HUES48 (cell line): ENCODE measurements at regions not wholly inside any gene's neighbourhood (a gene's known extent, or its start where the extent isn't known, plus 50 kb on each side); places are given as distances from the start of the nearest gene placed in this dataset.
"Not testable (repeated sequence)": the region's sequence is repeated elsewhere in the genome, so short reads cannot be mapped to it uniquely, and the experiment has no call there.

Source experiments
- H3K27ac ChIP-seq: one replicate; pipeline ENCODE4 v1.7.0; 2013; ENCODE audit warnings: low read depth, low read length, inconsistent platforms
- H3K27me3 ChIP-seq: 2 replicates; pipeline ENCODE4 v1.6.1; 2013; ENCODE audit warnings: mild to moderate bottlenecking, low read length; ENCODE audit not compliant: control insufficient read depth, insufficient read depth
- H3K36me3 ChIP-seq: 2 replicates; pipeline ENCODE4 v1.6.1; 2013; ENCODE audit warnings: low read length; ENCODE audit not compliant: control insufficient read depth, insufficient read depth
- H3K4me1 ChIP-seq: 2 replicates; pipeline ENCODE4 v1.6.1; 2013; ENCODE audit warnings: mild to moderate bottlenecking, low read length; ENCODE audit not compliant: control insufficient read depth, insufficient read depth
- H3K4me3 ChIP-seq: 2 replicates; pipeline ENCODE4 v1.5.1; 2013; ENCODE audit warnings: mild to moderate bottlenecking, low read depth, low read length
- H3K9ac ChIP-seq: 2 replicates; pipeline ENCODE4 v1.6.1; 2013; ENCODE audit warnings: mild to moderate bottlenecking, low read depth, low read length, moderate library complexity
- H3K9me3 ChIP-seq: 2 replicates; pipeline ENCODE4 v1.6.1; 2013; ENCODE audit warnings: low read length; ENCODE audit not compliant: control insufficient read depth, insufficient read depth

DNA sequence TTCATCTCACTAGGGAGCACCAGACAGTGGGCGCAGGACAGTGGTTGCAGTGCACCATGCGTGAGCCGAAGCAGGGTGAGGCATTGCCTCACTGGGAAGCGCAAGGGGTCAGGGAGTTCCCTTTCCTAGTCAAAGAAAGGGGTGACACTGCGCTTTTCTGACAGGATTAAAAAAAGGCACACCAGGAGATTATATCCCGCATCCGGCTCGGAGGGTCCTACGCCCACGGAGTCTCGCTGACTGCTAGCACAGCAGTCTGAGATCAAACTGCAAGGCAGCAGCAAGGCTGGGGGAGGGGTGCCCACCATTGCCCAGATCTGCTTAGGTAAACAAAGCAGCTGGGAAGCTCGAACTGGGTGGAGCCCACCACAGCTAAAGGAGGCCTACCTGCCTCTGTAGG, 1416.7 kb upstream of the C9orf72 start:
- not testable (repeated sequence) for H3K9ac ChIP-seq, H3K4me1 ChIP-seq, H3K27me3 ChIP-seq, H3K4me3 ChIP-seq, H3K36me3 ChIP-seq, H3K27ac ChIP-seq
- H3K9me3 ChIP-seq = peaks cover 14% of the 10 kb centered on the region

DNA sequence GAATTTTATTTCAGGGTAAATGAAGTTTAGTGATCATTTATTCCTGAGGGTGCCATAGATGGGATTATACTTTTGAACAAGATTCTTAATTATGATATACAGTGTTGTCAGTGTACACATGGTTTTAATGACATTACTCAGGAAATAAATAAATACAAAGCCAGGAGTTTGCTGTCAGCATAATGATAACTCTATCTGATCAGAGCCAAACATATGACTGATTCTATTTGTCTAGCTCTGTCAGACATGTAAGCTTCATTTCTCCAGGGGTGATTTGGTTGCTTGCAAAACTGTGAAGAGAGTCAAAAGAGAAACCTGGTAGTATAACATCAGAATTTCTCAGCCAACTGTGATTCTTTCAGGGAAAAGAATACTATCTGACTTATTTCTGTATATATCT, 1425.8 kb upstream of the C9orf72 start:
- Histone ChIP-seq H3K9ac (no peak overlapping the region), H3K4me3 (no peak overlapping the region), H3K27me3 (no peaks in the 10 kb centered on the region), H3K4me1 (no peaks in the 10 kb centered on the region), H3K36me3 (no peaks in the 10 kb centered on the region), H3K9me3 (no peaks in the 10 kb centered on the region), H3K27ac (no peak overlapping the region)

DNA sequence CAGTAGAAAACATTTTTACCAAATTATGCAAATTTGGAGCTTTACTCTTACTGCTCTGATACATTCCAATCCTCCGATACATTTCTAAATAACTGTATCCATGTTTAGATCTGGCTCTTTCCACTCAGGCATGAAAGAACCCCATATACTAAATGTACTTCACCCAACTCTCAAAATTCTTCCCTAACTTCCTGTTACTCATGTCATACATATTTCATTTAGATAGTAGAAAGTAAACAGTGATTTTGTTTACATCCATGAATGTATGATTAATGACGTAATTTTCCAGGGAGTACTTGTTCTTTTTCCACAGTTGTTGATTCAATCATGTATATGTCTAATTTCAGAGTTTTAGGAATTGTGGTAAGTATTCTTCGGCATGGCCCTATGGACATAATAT, 1426.5 kb upstream of the C9orf72 start:
- Histone ChIP-seq H3K9me3 (no peaks in the 10 kb centered on the region), H3K9ac (no peak overlapping the region), H3K27me3 (no peaks in the 10 kb centered on the region), H3K36me3 (no peaks in the 10 kb centered on the region), H3K4me3 (no peak overlapping the region), H3K27ac (no peak overlapping the region), H3K4me1 (no peaks in the 10 kb centered on the region)

DNA sequence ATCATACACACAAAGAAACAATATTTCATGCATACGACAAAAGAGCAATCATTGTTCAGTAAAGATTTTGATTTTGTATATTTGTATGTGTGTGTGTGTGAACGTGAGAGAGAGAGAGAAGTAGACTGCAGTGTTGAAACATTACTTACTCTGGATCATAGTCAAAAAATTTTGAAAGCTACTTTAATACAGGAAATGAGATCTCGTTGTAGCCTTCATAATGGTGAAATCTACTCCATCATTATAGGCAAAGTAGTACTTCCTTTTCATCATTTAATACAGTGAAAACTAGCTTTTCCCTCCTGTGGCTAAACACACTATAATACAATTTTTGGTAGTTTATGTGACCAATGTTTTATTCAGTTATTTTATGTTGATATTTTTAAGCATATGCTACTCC, 1427.7 kb upstream of the C9orf72 start:
- no peak overlapping the region for H3K4me3 ChIP-seq
- H3K36me3 ChIP-seq = no peaks in the 10 kb centered on the region
- no peak overlapping the region for H3K9ac ChIP-seq
- no peak overlapping the region for H3K27ac ChIP-seq
- no peaks in the 10 kb centered on the region for H3K27me3 ChIP-seq
- H3K4me1 ChIP-seq = no peaks in the 10 kb centered on the region
- H3K9me3 ChIP-seq = no peaks in the 10 kb centered on the region

DNA sequence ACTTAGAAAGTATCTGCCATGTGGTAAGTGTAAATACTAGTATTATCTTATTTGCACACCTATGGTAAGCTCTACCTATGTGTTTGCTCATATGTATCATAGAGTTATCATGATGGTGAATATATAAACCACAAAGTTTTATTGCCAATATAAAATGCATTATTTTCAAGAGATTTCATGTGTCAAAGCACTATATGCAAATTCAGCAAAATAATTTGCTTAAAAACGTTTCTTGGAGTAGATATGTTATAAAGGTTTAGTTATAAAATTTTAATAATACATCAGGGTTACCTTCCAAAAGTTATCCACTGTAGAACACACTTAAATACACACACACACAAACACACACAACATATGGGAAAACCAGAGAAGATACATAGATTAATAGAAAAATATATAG, 1431.7 kb upstream of the C9orf72 start:
- H3K9ac ChIP-seq = no peak overlapping the region
- H3K27ac ChIP-seq = no peak overlapping the region
- no peaks in the 10 kb centered on the region for H3K36me3 ChIP-seq
- H3K4me1 ChIP-seq = no peaks in the 10 kb centered on the region
- H3K27me3 ChIP-seq = no peaks in the 10 kb centered on the region
- no peaks in the 10 kb centered on the region for H3K9me3 ChIP-seq
- no peak overlapping the region for H3K4me3 ChIP-seq

DNA sequence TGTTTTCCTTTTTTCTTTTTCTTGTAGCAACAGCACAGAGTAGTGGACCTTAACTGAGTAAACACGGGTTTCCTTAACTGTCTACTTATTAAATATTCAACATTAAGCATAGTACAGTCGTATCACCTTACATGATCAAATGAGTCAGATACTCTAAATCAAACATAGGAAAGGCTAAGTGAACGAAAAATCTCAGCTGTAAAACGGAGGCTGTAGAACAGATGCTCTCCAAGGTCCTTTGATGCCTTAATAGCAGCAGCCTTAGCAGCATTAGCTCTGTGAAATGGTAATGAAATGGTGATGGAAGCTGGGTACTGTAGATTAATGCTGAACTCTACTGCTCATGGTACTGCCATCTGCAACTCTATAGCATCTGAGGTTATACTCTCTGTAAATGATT, 1433.3 kb upstream of the C9orf72 start:
- no peaks in the 10 kb centered on the region for H3K27me3 ChIP-seq
- H3K9me3 ChIP-seq = no peaks in the 10 kb centered on the region
- no peaks in the 10 kb centered on the region for H3K4me1 ChIP-seq
- no peak overlapping the region for H3K9ac ChIP-seq
- no peak overlapping the region for H3K4me3 ChIP-seq
- no peak overlapping the region for H3K27ac ChIP-seq
- no peaks in the 10 kb centered on the region for H3K36me3 ChIP-seq

DNA sequence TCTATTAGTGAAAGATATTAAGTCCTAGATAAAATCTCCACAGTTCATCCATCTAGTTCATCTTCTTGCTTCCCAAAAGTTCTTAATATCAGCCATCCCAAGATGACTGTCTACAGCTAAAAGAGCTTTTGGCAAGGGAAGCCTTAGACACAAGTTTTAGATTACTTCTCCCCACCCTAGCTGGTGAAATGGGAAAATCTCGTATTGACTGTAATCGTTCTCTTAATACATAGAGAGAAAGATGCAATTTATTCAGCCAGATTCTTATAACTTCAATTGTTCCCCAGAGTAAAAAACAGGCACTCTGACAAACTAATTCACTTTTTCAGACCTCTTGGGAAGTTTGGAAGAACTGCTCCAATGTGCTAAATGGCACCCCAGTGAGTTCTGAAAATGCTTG, 1439.6 kb upstream of the C9orf72 start:
- Histone ChIP-seq H3K27ac (no peak overlapping the region), H3K4me3 (no peak overlapping the region), H3K4me1 (no peaks in the 10 kb centered on the region), H3K9ac (no peak overlapping the region), H3K36me3 (no peaks in the 10 kb centered on the region), H3K27me3 (no peaks in the 10 kb centered on the region), H3K9me3 (no peaks in the 10 kb centered on the region)

DNA sequence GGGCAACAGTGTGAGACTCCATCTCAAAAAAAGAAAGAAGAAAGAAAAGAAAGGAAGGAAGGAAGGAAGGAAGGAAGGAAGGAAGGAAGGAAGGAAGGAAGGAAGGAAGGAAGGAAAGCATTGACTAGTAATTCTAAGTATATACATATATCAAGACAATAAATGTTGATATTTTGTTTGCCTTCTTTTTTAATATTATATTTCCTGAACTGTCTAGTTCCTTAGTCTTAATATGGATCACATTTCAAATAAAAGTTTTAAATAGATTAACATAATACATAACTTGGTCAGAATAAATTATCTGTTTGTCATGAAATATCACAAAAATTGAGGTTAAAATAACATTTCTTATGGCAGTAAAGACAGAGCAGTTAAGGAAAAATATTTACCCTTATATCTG, 1448.4 kb upstream of the C9orf72 start:
- H3K9me3 ChIP-seq = no peaks in the 10 kb centered on the region
- no peak overlapping the region for H3K4me3 ChIP-seq
- H3K27ac ChIP-seq = no peak overlapping the region
- H3K27me3 ChIP-seq = no peaks in the 10 kb centered on the region
- no peaks in the 10 kb centered on the region for H3K4me1 ChIP-seq
- H3K9ac ChIP-seq = no peak overlapping the region
- H3K36me3 ChIP-seq = no peaks in the 10 kb centered on the region

DNA sequence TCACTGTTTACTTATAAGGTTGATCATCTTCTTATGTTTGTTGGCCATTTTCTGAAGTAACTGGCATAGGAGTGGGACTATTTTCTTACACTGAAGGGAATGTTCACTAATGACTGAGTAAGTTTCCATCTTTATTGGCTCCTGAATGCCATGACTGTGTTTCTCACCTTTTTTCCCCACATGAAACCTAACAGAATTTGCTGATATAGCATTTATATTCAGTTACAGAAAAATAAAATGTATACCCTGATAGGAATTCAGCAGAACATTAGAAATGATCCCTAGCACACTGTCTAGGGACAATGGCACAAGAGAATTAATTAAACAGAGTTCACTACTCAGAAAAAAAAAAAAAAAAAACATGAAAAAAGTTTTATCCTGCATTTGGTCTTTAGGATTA, 1465.1 kb upstream of the C9orf72 start:
- H3K4me1 ChIP-seq = no peaks in the 10 kb centered on the region
- H3K9ac ChIP-seq = no peak overlapping the region
- H3K4me3 ChIP-seq = no peak overlapping the region
- no peaks in the 10 kb centered on the region for H3K9me3 ChIP-seq
- no peaks in the 10 kb centered on the region for H3K27me3 ChIP-seq
- H3K36me3 ChIP-seq = no peaks in the 10 kb centered on the region
- no peak overlapping the region for H3K27ac ChIP-seq

DNA sequence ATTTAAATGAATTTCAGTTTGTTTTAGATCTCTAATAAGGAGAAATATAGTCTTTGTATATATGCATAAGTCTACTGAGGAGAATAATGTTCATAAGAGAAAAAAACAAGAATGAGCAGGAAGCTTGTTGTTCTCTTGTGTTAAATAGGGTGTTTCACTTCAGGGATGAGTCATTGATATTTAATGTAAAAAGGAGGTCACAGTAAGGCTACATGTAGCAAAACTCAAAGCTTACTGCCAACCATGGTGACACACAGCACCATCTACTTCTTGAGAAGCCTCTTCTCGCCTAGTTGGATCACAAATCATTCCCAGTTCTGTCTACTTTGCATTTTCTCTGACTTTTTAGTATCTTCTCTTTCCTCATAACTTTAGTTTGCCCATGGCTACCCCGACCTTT, 1466.0 kb upstream of the C9orf72 start:
- H3K36me3 ChIP-seq = no peaks in the 10 kb centered on the region
- no peak overlapping the region for H3K9ac ChIP-seq

DNA sequence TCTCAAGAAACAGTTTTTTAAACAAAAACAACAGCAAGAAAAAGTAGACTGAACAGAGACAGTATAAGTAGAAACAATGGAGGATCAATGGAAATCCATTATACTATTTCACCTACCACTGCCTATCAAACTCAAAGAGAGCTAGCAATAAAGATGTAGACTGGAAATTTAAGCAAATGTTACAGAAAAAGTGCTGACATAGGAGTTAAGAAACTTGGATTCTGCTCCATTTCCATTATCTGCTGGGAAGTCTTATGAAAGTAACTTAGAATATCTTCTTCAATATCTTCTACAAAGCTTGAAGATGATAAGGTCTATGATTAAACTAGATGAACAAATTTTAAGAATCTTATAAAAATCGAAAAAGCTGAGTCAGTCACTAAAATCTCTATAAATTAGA, 1469.8 kb upstream of the C9orf72 start:
- H3K9ac ChIP-seq = no peak overlapping the region
- no peaks in the 10 kb centered on the region for H3K27me3 ChIP-seq
- H3K27ac ChIP-seq = no peak overlapping the region
- H3K4me3 ChIP-seq = no peak overlapping the region
- H3K9me3 ChIP-seq = no peaks in the 10 kb centered on the region
- H3K4me1 ChIP-seq = no peaks in the 10 kb centered on the region
- no peaks in the 10 kb centered on the region for H3K36me3 ChIP-seq

More for the DNA sequence above, 1466.0 kb upstream of the C9orf72 start:
- no peak overlapping the region for H3K27ac ChIP-seq
- no peaks in the 10 kb centered on the region for H3K9me3 ChIP-seq
- H3K4me1 ChIP-seq = no peaks in the 10 kb centered on the region
- no peaks in the 10 kb centered on the region for H3K27me3 ChIP-seq
- no peak overlapping the region for H3K4me3 ChIP-seq

DNA sequence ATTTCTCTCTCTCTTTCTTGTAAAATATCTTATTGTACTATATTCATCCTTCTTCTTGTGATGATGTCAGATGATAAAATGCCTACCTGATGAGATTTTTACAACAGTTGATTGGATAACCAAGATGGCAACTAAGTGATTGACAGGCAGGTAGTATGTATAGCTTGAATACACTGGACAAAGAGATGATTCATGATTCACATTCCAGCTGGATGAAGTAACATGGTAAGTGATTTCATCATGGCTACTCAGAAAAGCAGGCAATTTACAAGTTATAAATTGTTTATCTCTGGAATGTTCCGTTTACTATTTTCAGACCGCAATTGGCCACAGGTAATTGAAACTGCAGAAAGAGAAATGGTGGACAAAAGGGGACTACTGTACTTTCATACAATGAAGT, 1471.7 kb upstream of the C9orf72 start:
- Histone ChIP-seq H3K27me3 (no peaks in the 10 kb centered on the region), H3K36me3 (no peaks in the 10 kb centered on the region), H3K9ac (no peak overlapping the region), H3K4me3 (no peak overlapping the region), H3K4me1 (no peaks in the 10 kb centered on the region), H3K9me3 (no peaks in the 10 kb centered on the region), H3K27ac (no peak overlapping the region)
